ENCODE measurements at regions not wholly inside any gene's neighbourhood (a gene's known extent, or its start where the extent isn't known, plus 50 kb on each side); places are given as distances from the start of the nearest gene placed in this dataset.
"Not testable (repeated sequence)": the region's sequence is repeated elsewhere in the genome, so short reads cannot be mapped to it uniquely, and the experiment has no call there.

- not testable (repeated sequence) for H3K27me3 Mint-ChIP-seq; H3K27ac Mint-ChIP-seq; H3K4me1 Mint-ChIP-seq; ATAC-seq (replicated peaks); H3K36me3 Mint-ChIP-seq; DNase-seq; H3K4me3 Mint-ChIP-seq
- peaks cover 7 to 20% of the 10 kb centered on the region in 2 donors for H3K9me3 Mint-ChIP-seq
Observed at GRCh38 chr18:40281356-40281755, 1673.7 kb upstream of the PIK3C3 start.

GRCh38 chr18:40274618-40275196 lies 1680.3 kb upstream of the PIK3C3 start:
- ATAC-seq (replicated peaks) (no peak), DNase-seq (no peak)
- Mint-ChIP-seq H3K27ac (no peak overlapping the region), H3K4me3 (no peak overlapping the region), H3K36me3 (no peaks in the 10 kb centered on the region), H3K9me3 (peaks cover 2 to 8% of the 10 kb centered on the region in 2 donors), H3K4me1 (no peaks in the 10 kb centered on the region), H3K27me3 (no peaks in the 10 kb centered on the region)

- ATAC-seq (replicated peaks) (no peak), DNase-seq (no peak)
- peaks cover 6 to 9% of the 10 kb centered on the region in 2 donors for H3K9me3 Mint-ChIP-seq
- H3K4me1 Mint-ChIP-seq, result no peaks in the 10 kb centered on the region
- no peak overlapping the region for H3K4me3 Mint-ChIP-seq
- no peaks in the 10 kb centered on the region for H3K27me3 Mint-ChIP-seq
- no peak overlapping the region for H3K27ac Mint-ChIP-seq
- no peaks in the 10 kb centered on the region for H3K36me3 Mint-ChIP-seq
Observed at GRCh38 chr18:40272630-40273231, 1682.3 kb upstream of the PIK3C3 start.

DNA sequence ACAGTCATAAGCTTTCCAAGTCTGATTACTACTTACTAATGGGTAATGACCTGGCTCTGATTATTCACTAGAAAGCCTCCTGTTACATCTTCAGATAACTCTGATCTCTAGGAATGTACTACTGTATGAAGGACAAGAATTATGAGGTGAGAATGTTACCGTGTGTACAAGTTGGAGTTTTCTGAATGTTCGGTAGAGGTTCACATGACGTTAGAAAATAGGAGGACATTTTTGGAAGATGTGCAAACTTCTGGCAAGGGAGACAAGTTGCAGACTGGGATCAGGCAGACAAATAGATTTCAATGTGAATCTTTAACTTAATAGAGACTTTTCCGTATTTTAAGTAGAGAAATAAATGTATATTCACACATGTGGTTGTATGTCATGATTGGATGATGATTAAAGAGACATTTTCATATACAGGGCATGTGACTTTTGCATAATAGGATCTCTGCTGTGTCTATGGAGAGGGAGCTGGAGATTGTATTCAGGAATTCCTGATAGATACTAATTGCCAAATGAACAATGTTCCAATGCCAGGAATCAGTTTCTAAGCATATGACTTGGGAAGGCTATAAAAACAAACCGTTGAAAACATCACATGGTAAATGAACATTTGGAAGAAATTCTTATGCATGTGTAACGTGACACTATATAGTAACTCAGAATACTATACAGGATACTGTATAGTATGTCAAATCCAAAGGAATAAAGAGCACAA lies 1695.8 kb upstream of the PIK3C3 start:
- Mint-ChIP-seq H3K4me3 (no peak overlapping the region), H3K27ac (no peak overlapping the region), H3K36me3 (no peaks in the 10 kb centered on the region), H3K27me3 (no peaks in the 10 kb centered on the region), H3K4me1 (no peaks in the 10 kb centered on the region), H3K9me3 (peaks cover 0 to 1% of the 10 kb centered on the region in 2 donors)
- no peak for ATAC-seq (replicated peaks)
- DNase-seq, result no peak

- Mint-ChIP-seq H3K36me3 (no peaks in the 10 kb centered on the region), H3K9me3 (peaks cover 0 to 1% of the 10 kb centered on the region in 2 donors), H3K27me3 (no peaks in the 10 kb centered on the region), H3K4me1 (no peaks in the 10 kb centered on the region), H3K4me3 (no peak overlapping the region), H3K27ac (no peak overlapping the region)
- DNase-seq (no peak), ATAC-seq (replicated peaks) (no peak)
Observed at GRCh38 chr18:40258311-40258710, 1696.7 kb upstream of the PIK3C3 start.

DNA sequence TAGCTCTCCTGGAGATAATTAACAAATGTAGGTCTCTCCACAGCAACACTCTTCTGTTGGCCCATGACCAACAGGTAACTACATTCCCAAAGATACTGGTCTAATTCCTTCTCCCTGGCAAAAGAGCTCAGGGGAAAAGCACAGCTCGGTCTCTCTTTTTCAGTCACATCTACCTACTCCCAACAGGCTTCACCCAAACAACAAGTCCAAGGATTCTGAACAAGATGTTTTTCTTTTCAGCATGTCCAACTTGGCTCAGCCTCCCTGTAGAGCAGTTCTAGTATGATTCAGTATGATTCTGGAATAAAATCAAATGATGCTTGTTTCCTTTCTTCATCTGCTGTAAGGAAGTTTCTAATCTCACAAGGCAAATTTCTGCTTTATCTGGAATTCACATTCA lies 1704.8 kb upstream of the PIK3C3 start:
- peaks cover 4 to 6% of the 10 kb centered on the region in 2 donors for H3K9me3 Mint-ChIP-seq
- H3K4me1 Mint-ChIP-seq, result no peaks in the 10 kb centered on the region
- DNase-seq (no peak), ATAC-seq (replicated peaks) (no peak)
- H3K27me3 Mint-ChIP-seq, result no peaks in the 10 kb centered on the region
- no peak overlapping the region for H3K4me3 Mint-ChIP-seq
- no peak overlapping the region for H3K27ac Mint-ChIP-seq
- no peaks in the 10 kb centered on the region for H3K36me3 Mint-ChIP-seq

DNA sequence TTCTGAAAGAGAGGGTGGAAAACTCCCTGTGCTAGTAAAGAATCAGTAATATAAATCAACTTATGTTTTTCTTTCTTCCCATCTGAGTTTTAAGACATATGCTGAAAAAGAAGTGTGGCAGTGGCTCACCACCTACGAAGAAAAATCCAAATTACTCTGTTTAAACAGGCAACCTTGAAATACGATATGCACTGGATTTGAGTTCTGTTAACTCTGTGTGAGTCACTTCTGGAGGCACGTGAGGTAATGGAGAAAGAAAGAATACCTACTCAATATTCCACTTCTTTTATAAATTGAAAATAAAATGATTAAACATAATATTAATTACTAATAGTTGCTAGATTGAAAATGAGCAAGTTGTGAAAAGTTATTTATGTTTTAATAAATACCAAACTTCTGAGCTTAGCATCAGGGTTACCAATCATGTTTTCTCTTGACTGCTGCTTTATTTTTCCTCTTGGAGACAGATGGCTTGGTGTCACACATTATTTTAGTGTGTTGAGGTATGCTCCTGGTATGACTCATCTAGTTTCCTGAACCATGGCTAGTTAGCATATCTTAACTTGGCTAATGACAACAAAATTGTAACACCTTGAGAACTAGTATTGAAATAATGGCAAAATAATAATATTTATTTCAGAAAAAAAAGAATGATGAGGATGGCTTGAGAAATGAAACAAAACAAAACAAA lies 1705.5 kb upstream of the PIK3C3 start:
- H3K9me3 Mint-ChIP-seq, result peaks cover 6% of the 10 kb centered on the region in 2 donors
- DNase-seq (no peak), ATAC-seq (replicated peaks) (no peak)
- H3K4me3 Mint-ChIP-seq, result no peak overlapping the region
- no peak overlapping the region for H3K27ac Mint-ChIP-seq
- no peaks in the 10 kb centered on the region for H3K4me1 Mint-ChIP-seq
- no peaks in the 10 kb centered on the region for H3K36me3 Mint-ChIP-seq
- no peaks in the 10 kb centered on the region for H3K27me3 Mint-ChIP-seq

DNA sequence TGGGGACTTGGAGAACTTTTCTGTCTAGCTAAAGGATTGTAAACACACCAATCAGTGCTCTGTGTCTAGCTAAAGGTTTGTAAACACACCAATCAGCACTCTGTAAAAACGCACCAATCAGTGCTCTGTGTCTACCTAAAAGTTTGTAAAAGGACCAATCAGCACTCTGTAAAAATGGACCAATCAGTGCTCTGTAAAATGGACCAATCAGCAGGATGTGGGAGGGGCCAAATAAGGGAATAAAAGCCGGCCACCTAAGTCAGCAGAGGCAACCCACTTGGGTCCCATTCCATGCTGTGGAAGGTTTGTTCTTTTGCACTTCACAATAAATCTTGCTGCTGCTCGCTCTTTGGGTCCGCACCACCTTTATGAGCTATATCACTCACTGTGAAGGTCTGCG lies 1709.4 kb upstream of the PIK3C3 start:
- not testable (repeated sequence) for H3K27ac Mint-ChIP-seq; DNase-seq; H3K9me3 Mint-ChIP-seq; ATAC-seq (replicated peaks); H3K27me3 Mint-ChIP-seq; H3K4me3 Mint-ChIP-seq; H3K36me3 Mint-ChIP-seq; H3K4me1 Mint-ChIP-seq

GRCh38 chr18:40243607-40244006 lies 1711.4 kb upstream of the PIK3C3 start:
- Mint-ChIP-seq H3K27me3 (no peaks in the 10 kb centered on the region), H3K4me1 (no peaks in the 10 kb centered on the region), H3K9me3 (peaks cover 0 to 4% of the 10 kb centered on the region in 2 donors), H3K4me3 (no peak overlapping the region), H3K36me3 (no peaks in the 10 kb centered on the region), H3K27ac (no peak overlapping the region)
- DNase-seq (no peak), ATAC-seq (replicated peaks) (no peak)

DNA sequence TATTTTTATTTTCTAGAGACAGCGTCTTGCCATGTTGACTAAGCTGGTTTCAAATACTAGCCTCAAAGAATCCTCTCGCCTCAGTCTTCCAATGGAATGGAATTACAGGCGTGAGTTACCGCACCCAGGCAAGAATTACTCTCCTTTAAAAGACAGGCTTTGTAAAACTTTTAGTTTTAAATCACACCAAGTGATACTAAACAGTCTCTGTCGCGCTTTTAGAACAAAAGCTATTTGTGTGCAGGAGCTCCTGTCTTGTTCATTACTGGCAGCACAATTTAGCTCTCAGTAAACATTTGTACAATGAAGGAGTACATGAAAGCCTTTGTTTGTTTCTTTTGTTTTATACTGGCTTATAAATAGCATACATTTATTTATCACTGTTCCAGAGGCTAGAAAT lies 1719.2 kb upstream of the PIK3C3 start:
- Mint-ChIP-seq H3K36me3 (no peaks in the 10 kb centered on the region), H3K4me3 (no peak overlapping the region), H3K27ac (no peak overlapping the region), H3K9me3 (peaks cover 0 to 5% of the 10 kb centered on the region in 2 donors), H3K4me1 (no peaks in the 10 kb centered on the region), H3K27me3 (no peaks in the 10 kb centered on the region)
- ATAC-seq (replicated peaks) (no peak), DNase-seq (no peak)

- DNase-seq (no peak), ATAC-seq (replicated peaks) (no peak)
- no peaks in the 10 kb centered on the region for H3K4me1 Mint-ChIP-seq
- H3K27me3 Mint-ChIP-seq, result no peaks in the 10 kb centered on the region
- H3K27ac Mint-ChIP-seq, result no peak overlapping the region
- no peak overlapping the region for H3K4me3 Mint-ChIP-seq
- H3K9me3 Mint-ChIP-seq, result peaks cover 0 to 5% of the 10 kb centered on the region in 2 donors
- H3K36me3 Mint-ChIP-seq, result no peaks in the 10 kb centered on the region
Observed at GRCh38 chr18:40235323-40235722, 1719.7 kb upstream of the PIK3C3 start.

DNA sequence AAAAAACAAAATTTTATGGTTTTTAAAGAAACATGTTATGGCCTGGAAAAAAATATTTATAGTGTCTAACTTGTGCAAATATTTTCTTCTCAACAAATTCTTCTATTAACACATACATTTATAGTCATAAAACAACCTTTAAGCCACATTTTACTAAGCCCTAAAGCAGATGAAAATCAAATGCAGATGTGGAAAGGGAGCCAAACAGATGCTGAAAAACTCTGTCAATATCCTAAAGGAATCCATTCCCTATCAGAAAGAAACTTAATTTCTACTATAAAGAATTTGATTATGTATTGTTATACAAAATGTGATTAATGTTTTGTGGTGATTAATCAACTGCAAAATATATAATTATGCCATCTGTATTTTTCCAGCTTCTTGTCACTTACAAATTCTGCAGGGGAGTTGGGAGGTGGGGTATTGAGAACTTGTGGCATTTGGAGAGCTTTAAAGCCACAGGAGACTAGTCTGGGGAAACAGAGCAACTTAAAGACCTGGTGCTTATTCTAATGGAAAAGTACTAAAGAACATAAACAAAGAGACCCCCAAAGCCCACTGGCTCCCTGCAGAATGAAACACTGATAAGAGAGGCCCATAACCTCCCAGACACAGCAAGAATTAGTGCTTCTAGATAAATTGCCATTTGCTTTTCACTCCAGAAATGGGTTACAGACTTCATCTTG lies 1721.0 kb upstream of the PIK3C3 start:
- Mint-ChIP-seq H3K27me3 (no peaks in the 10 kb centered on the region), H3K4me3 (no peak overlapping the region), H3K27ac (no peak overlapping the region), H3K9me3 (peaks cover 4 to 5% of the 10 kb centered on the region in 2 donors), H3K36me3 (no peaks in the 10 kb centered on the region), H3K4me1 (no peaks in the 10 kb centered on the region)
- ATAC-seq (replicated peaks) (no peak), DNase-seq (no peak)

GRCh38 chr18:40222776-40223175 lies 1732.3 kb upstream of the PIK3C3 start:
- no peaks in the 10 kb centered on the region for H3K4me1 Mint-ChIP-seq
- H3K4me3 Mint-ChIP-seq, result no peak overlapping the region
- ATAC-seq (replicated peaks), result no peak
- no peaks in the 10 kb centered on the region for H3K9me3 Mint-ChIP-seq
- H3K27ac Mint-ChIP-seq, result no peak overlapping the region
- DNase-seq, result no peak
- no peaks in the 10 kb centered on the region for H3K36me3 Mint-ChIP-seq
- no peaks in the 10 kb centered on the region for H3K27me3 Mint-ChIP-seq

- ATAC-seq (replicated peaks) (no peak), DNase-seq (no peak)
- no peaks in the 10 kb centered on the region for H3K4me1 Mint-ChIP-seq
- H3K9me3 Mint-ChIP-seq, result no peaks in the 10 kb centered on the region
- no peaks in the 10 kb centered on the region for H3K36me3 Mint-ChIP-seq
- H3K27me3 Mint-ChIP-seq, result no peaks in the 10 kb centered on the region
- H3K27ac Mint-ChIP-seq, result no peak overlapping the region
- no peak overlapping the region for H3K4me3 Mint-ChIP-seq
Observed at GRCh38 chr18:40216856-40217255, 1738.2 kb upstream of the PIK3C3 start.
